ENCODE measurements at regions not wholly inside any gene's neighbourhood (a gene's known extent, or its start where the extent isn't known, plus 50 kb on each side); places are given as distances from the start of the nearest gene placed in this dataset.

DNA sequence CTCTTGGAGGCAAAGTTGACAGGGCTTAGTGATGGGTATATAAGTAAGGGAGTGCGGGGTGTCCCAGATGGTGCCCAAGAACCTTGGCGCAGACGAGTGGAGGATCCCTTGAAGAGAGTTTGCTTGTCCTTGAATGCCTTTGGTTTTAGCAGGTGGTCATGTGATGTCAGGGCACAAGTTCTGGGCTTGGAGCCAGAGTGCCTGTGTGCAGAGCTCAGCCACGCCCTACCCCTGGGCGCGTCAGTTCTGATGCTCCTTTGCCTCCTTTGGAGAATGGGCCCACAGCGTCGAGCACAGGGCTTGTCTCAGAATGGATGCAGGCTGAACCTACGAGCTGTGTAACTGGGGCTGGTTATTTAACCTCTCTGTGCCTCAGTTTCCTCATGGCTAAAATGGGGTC lies 412.2 kb upstream of the EEF2KMT start (continued):
- TF ChIP-seq CTCF (IDR thresholded peaks at IDR 0.05 in 2 of 3, conservative IDR thresholded peaks at IDR 0.05 in 1 of 3; ENCODE audit: borderline replicate concordance in 1 of 3, insufficient read depth in 1 of 3, low read depth in 2 of 3, low read length in 2 of 3) = no peak

DNA sequence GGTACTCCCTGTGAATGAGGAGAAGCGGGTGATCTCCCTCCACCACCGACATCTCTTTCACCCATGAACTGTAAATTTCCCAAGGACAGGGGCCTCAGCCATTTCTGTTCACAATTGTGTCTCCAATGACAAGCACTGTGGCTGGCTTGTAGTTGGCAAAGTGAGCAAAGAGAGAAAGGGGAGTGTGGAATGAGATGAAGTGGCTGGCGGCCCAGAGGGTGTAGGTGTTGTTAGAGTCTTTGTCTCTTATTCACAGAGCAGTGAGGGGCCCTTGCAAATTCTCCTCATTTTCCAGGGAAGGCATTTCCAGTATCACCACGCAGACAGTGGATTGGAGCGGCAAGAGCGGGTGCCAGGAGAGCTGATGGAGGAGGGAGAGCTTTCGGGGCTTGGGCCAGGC lies 411.7 kb upstream of the EEF2KMT start:
- Histone ChIP-seq H3K4me1 (ENCODE audit: control insufficient read depth in 1 of 2, insufficient read depth in 2 of 2, low read length in 2 of 2) (no peaks in the 10 kb centered on the region), H3K9me3 (ENCODE audit: control insufficient read depth in 1 of 2, insufficient read depth in 1 of 2, low read depth in 1 of 2, low read length in 2 of 2) (no peaks in the 10 kb centered on the region), H3K79me2 (ENCODE audit: insufficient read depth, low read length) (no peaks in the 10 kb centered on the region), H3K27me3 (ENCODE audit: insufficient read depth, low read length) (peaks cover 5% of the 10 kb centered on the region; the same call in 1 of the 2 replicates), H4K20me1 (ENCODE audit: insufficient read depth) (no peaks in the 10 kb centered on the region), H3K4me3 (replicated peaks in 1 of 2; ENCODE audit: low read depth in 1 of 2, low read length in 2 of 2) (no peak overlapping the region), H3K9ac (ENCODE audit: low read length) (no peak overlapping the region), H3K27ac (ENCODE audit: low read depth, low read length) (no peak overlapping the region), H3K36me3 (ENCODE audit: control insufficient read depth in 1 of 2, insufficient read depth in 2 of 2, low read length in 2 of 2) (no peaks in the 10 kb centered on the region), H3K4me2 (ENCODE audit: low read length) (no peak overlapping the region), H2AFZ (ENCODE audit: low read depth, low read length, poor library complexity, severe bottlenecking) (no peak overlapping the region), H3K9me2 (ENCODE audit: insufficient read depth) (no peaks in the 10 kb centered on the region)
- POLR2A ChIA-PET = no interaction called here
- ATAC-seq = no peak
- TF ChIP-seq POLR2A (IDR thresholded peaks at IDR 0.05; ENCODE audit: borderline replicate concordance, extremely low read depth, insufficient read depth, insufficient read length) (no peak), ZFX (IDR thresholded peaks at IDR 0.05) (no peak), SIN3A (IDR thresholded peaks at IDR 0.05; ENCODE audit: low read depth) (no peak), EZH2phosphoT487 (IDR thresholded peaks at IDR 0.05; ENCODE audit: borderline replicate concordance) (no peak), CTCF (IDR thresholded peaks at IDR 0.05 in 2 of 3, conservative IDR thresholded peaks at IDR 0.05 in 1 of 3; ENCODE audit: borderline replicate concordance in 1 of 3, insufficient read depth in 1 of 3, low read depth in 2 of 3, low read length in 2 of 3) (no peak), ZBTB33 (IDR thresholded peaks at IDR 0.05; ENCODE audit: extremely low read depth, insufficient replicate concordance, low read length) (no peak), TCF7L2 (IDR thresholded peaks at IDR 0.05; ENCODE audit: borderline replicate concordance, extremely low read depth, insufficient read depth, insufficient read length) (no peak), YY1 (IDR thresholded peaks at IDR 0.05; ENCODE audit: extremely low read depth, insufficient replicate concordance, low read depth, low read length) (no peak), POLR2AphosphoS5 (IDR thresholded peaks at IDR 0.05; ENCODE audit: low read depth, low read length) (no peak), SRF (IDR thresholded peaks at IDR 0.05; ENCODE audit: low read depth) (no peak)
- TF ChIP-seq, protein P1, sequence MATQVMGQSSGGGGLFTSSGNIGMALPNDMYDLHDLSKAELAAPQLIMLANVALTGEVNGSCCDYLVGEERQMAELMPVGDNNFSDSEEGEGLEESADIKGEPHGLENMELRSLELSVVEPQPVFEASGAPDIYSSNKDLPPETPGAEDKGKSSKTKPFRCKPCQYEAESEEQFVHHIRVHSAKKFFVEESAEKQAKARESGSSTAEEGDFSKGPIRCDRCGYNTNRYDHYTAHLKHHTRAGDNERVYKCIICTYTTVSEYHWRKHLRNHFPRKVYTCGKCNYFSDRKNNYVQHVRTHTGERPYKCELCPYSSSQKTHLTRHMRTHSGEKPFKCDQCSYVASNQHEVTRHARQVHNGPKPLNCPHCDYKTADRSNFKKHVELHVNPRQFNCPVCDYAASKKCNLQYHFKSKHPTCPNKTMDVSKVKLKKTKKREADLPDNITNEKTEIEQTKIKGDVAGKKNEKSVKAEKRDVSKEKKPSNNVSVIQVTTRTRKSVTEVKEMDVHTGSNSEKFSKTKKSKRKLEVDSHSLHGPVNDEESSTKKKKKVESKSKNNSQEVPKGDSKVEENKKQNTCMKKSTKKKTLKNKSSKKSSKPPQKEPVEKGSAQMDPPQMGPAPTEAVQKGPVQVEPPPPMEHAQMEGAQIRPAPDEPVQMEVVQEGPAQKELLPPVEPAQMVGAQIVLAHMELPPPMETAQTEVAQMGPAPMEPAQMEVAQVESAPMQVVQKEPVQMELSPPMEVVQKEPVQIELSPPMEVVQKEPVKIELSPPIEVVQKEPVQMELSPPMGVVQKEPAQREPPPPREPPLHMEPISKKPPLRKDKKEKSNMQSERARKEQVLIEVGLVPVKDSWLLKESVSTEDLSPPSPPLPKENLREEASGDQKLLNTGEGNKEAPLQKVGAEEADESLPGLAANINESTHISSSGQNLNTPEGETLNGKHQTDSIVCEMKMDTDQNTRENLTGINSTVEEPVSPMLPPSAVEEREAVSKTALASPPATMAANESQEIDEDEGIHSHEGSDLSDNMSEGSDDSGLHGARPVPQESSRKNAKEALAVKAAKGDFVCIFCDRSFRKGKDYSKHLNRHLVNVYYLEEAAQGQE (IDR thresholded peaks at IDR 0.05; ENCODE audit: low read depth) = no peak
- no peak for DNase-seq (ENCODE audit: low read depth, low spot score)
- intact Hi-C loops (cut with micrococcal nuclease) = no loop called here
- BruUV-seq (replicated peaks) = no TSS peak
- CTCF ChIA-PET = no interaction called here
- RAD21 ChIA-PET (ENCODE audit: low non-redundant PET in 1 of 2, low total read pairs in 2 of 2, uncharacterized antibody in 2 of 2, unreplicated experiment in 2 of 2) = no interaction called here
